ENCODE measurements at regions not wholly inside any gene's neighbourhood (a gene's known extent, or its start where the extent isn't known, plus 50 kb on each side); places are given as distances from the start of the nearest gene placed in this dataset.

DNA sequence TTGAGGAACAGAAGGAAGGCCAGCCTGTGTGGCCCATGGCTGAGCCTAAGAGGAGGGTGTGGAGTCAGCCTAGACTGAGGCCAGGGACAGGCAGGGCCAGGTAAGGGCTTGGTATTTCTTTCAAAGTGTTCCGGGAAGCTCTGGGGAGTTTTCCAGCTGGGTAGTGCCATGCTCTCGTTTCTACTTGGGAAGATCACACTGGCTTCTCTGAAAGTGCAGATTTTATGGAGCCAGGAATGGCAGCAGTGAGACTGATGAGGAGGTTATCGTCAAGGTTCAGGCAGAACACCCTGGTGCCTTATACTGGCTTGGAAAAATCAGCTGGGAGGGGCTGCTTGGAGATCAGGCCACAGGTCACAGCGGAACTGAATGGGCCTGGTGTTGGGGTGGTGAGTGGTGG lies 245.1 kb downstream of the SOX11 start:
- H3K4me3 ChIP-seq: no peak overlapping the region
- peaks cover 0 to 4% (median 0%) of the 10 kb centered on the region in 4 donors for H3K27me3 ChIP-seq
- H3K27ac ChIP-seq (replicated peaks in 1 of 4): no peak overlapping the region
- H3K36me3 ChIP-seq: no peaks in the 10 kb centered on the region
- no peaks in the 10 kb centered on the region for H3K9me3 ChIP-seq
- TF ChIP-seq POLR2A (IDR thresholded peaks at IDR 0.05; ENCODE audit: low read depth) (no peak), EP300 (IDR thresholded peaks at IDR 0.05) (no peak), POLR2AphosphoS5 (IDR thresholded peaks at IDR 0.05) (no peak)
- TF ChIP-seq, protein P1, sequence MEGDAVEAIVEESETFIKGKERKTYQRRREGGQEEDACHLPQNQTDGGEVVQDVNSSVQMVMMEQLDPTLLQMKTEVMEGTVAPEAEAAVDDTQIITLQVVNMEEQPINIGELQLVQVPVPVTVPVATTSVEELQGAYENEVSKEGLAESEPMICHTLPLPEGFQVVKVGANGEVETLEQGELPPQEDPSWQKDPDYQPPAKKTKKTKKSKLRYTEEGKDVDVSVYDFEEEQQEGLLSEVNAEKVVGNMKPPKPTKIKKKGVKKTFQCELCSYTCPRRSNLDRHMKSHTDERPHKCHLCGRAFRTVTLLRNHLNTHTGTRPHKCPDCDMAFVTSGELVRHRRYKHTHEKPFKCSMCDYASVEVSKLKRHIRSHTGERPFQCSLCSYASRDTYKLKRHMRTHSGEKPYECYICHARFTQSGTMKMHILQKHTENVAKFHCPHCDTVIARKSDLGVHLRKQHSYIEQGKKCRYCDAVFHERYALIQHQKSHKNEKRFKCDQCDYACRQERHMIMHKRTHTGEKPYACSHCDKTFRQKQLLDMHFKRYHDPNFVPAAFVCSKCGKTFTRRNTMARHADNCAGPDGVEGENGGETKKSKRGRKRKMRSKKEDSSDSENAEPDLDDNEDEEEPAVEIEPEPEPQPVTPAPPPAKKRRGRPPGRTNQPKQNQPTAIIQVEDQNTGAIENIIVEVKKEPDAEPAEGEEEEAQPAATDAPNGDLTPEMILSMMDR (IDR thresholded peaks at IDR 0.05): no peak
- intact Hi-C loops (cut with DNase I): no loop called here
- peak; percentile 88 for DNase-seq (ENCODE audit: extremely low spot score)
- no peaks in the 10 kb centered on the region for H3K4me1 ChIP-seq
- WGBS: 79% methylated on average over 4 of the region's 4 CpGs

DNA sequence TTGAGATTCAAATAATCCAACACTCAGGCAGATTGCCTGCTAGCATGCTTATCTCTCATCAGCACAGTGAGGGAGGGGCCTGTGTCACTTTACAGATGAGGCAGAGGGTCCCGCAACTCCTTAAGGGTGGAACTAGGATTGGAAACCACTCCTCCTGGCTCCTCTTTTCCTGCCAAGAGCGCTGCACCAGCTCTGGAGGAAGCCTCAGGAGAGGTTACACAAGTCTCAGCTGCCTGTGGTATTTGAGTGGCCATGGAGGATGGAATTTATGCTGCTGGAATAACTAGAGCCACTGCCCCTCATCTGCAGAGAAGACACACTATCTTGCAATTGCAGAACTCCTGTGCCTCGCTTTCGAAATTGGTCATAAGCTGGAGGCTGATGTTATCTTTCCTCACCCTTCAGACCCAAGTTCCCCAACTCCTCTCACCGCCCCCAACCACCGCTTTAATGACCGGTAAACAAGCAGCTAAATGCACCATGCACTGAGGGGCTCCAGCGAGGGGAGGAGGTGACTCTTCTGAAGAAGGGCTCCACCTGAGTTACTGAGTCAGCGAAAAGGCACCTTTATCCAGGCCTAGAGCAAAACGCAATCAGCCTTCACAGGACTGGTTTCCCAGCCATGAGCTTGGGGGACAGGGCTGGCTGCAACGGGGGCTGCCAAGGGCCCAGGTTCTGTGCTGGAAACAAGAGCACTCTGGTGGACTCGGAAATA lies 245.8 kb downstream of the SOX11 start:
- Histone ChIP-seq H3K9me3 (no peaks in the 10 kb centered on the region), H3K36me3 (no peaks in the 10 kb centered on the region), H3K4me3 (no peak overlapping the region), H3K27ac (replicated peaks in 1 of 4) (no peak overlapping the region), H3K27me3 (no peaks in the 10 kb centered on the region), H3K4me1 (no peaks in the 10 kb centered on the region)
- WGBS: 78% methylated on average over 12 of the region's 12 CpGs
- TF ChIP-seq, protein P1 (IDR thresholded peaks at IDR 0.05): no peak
- TF ChIP-seq POLR2AphosphoS5 (IDR thresholded peaks at IDR 0.05) (no peak), EP300 (IDR thresholded peaks at IDR 0.05) (no peak), POLR2A (IDR thresholded peaks at IDR 0.05; ENCODE audit: low read depth) (no peak)
- intact Hi-C loops (cut with DNase I): no loop called here
- DNase-seq (ENCODE audit: extremely low spot score): peak; percentile 66

DNA sequence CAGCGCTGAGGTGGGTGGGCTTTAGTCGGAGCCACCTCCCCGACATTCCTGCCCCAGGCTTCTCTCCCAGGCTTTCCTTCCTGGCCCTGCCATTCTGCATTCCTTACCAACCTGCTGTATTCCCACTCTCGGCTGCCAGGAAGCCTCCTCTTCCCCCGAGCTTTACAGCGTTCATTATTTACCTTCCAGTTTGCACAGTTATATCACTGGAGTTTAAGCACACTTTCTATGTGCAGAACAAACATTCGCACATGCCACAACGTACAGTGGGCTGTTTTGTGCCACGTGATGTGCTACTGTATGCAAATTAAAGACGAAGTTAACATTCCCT lies 246.3 kb downstream of the SOX11 start:
- peak; percentile 34 for DNase-seq (ENCODE audit: extremely low spot score)
- Histone ChIP-seq H3K27me3 (no peaks in the 10 kb centered on the region), H3K27ac (replicated peaks in 1 of 4) (no peak overlapping the region), H3K4me1 (no peaks in the 10 kb centered on the region), H3K36me3 (no peaks in the 10 kb centered on the region), H3K4me3 (no peak overlapping the region), H3K9me3 (no peaks in the 10 kb centered on the region)
- intact Hi-C loops (cut with DNase I): no loop called here
- 42% methylated on average over 10 of the region's 10 CpGs for WGBS
- TF ChIP-seq EP300 (IDR thresholded peaks at IDR 0.05): no peak
- no peak for TF ChIP-seq POLR2A (IDR thresholded peaks at IDR 0.05; ENCODE audit: low read depth)
- no peak for TF ChIP-seq POLR2AphosphoS5 (IDR thresholded peaks at IDR 0.05)
- TF ChIP-seq, protein P1 (IDR thresholded peaks at IDR 0.05): no peak

DNA sequence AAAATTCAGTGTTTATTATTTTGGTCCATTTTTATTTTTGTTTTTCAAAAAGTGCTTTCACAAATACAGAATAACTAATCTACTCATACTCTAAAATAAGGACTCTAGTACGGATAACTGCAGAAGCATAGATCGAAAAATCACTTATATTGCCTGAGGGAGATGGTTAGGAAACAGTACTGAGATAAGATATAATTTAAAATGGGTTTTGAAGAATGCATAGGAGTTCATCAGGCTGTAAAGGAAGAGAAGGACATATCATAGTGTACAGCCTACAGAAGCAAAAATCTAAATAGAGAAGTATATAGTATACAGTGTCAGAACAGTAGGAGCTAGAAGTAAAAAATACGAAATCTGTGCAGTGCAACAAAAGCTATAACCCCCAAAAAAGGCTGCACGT lies 247.4 kb downstream of the SOX11 start:
- no peaks in the 10 kb centered on the region for H3K4me1 ChIP-seq
- no peak for TF ChIP-seq POLR2AphosphoS5 (IDR thresholded peaks at IDR 0.05)
- TF ChIP-seq POLR2A (IDR thresholded peaks at IDR 0.05; ENCODE audit: low read depth): no peak
- TF ChIP-seq EP300 (IDR thresholded peaks at IDR 0.05): no peak
- TF ChIP-seq, protein P1 (IDR thresholded peaks at IDR 0.05): no peak
- no peak overlapping the region for H3K4me3 ChIP-seq
- intact Hi-C loops (cut with DNase I): no loop called here
- no peaks in the 10 kb centered on the region for H3K36me3 ChIP-seq
- no peak for DNase-seq (ENCODE audit: extremely low spot score)
- no peak overlapping the region for H3K27ac ChIP-seq (replicated peaks in 1 of 4)
- 92% methylated on average over 4 of the region's 4 CpGs for WGBS
- no peaks in the 10 kb centered on the region for H3K27me3 ChIP-seq
- no peaks in the 10 kb centered on the region for H3K9me3 ChIP-seq
